ENCODE measurements at regions not wholly inside any gene's neighbourhood (a gene's known extent, or its start where the extent isn't known, plus 50 kb on each side); places are given as distances from the start of the nearest gene placed in this dataset.

- 13% methylated on average over 3 of the region's 3 CpGs; no CpG with 5 or more reads in 1 of the 2 donors for WGBS, 2 donors (ENCODE audit: low coverage in 1 of 2)
- H3K36me3 ChIP-seq = no peaks in the 10 kb centered on the region
- no peaks in the 10 kb centered on the region for H3K9me3 ChIP-seq
- H3K27me3 ChIP-seq = peaks cover 6% of the 10 kb centered on the region
- H3K27ac ChIP-seq = no peak overlapping the region
- no peak for TF ChIP-seq EP300 (IDR thresholded peaks at IDR 0.05)
- no peak for TF ChIP-seq POLR2A (IDR thresholded peaks at IDR 0.05)
- TF ChIP-seq POLR2AphosphoS5 (IDR thresholded peaks at IDR 0.05) = no peak
- no peak for TF ChIP-seq CTCF (IDR thresholded peaks at IDR 0.05)
- H3K4me1 ChIP-seq = no peaks in the 10 kb centered on the region
- no peak for ATAC-seq
- no peak overlapping the region for H3K4me3 ChIP-seq
Observed at GRCh38 chr11:43243927-43244326, 67.9 kb upstream of the API5 start.

DNA sequence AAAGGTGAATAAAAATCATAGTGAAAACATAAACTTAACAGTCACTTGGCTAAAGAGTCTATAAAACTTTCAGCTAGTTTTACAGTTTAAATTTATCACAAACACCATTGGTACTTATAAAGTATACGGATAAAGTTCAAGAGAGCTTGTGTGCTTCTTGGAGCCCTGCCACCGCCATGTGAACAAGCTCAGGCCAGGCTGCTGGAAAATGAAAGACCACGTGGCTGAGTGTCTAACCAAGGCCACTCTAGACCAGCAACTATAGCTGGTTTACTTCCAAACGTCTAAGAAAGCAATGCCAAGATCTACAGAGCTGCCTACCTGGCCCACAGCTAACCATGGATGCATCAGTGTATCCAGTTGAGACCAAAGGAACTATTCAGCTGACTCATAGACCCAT, 66.3 kb upstream of the API5 start:
- no peak for ATAC-seq
- Histone ChIP-seq H3K36me3 (no peaks in the 10 kb centered on the region), H3K4me3 (no peak overlapping the region), H3K27ac (no peak overlapping the region), H3K4me1 (no peaks in the 10 kb centered on the region), H3K27me3 (peaks cover 6% of the 10 kb centered on the region), H3K9me3 (no peaks in the 10 kb centered on the region)
- 20 to 36% methylated on average over 3 to 4 of the region's 4 CpGs for WGBS, 2 donors (ENCODE audit: low coverage in 1 of 2)
- TF ChIP-seq POLR2A (IDR thresholded peaks at IDR 0.05) = no peak

DNA sequence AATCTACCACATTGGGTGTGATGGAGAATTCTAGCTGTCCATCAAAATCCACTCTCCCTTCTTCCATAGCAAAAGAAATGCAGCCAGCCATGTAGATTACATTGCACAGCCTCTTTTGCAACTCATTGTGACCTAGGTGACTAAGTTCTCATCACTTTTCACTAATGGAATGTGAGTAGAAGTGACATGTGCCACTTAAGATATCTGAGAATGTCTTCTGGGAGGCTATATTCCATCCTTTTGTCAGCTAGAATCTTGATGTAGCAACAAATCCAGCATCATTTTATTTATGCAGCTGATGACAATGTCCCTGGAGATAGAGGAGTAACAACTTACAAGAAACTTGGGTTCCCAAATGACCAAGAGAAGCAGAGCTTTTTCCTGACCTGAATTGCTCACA, 61.5 kb upstream of the API5 start:
- Histone ChIP-seq H3K4me1 (no peaks in the 10 kb centered on the region), H3K9me3 (no peaks in the 10 kb centered on the region), H3K27me3 (peaks cover 6% of the 10 kb centered on the region), H3K4me3 (no peak overlapping the region), H3K36me3 (no peaks in the 10 kb centered on the region), H3K27ac (no peak overlapping the region)
- TF ChIP-seq CTCF (IDR thresholded peaks at IDR 0.05) = no peak
- TF ChIP-seq EP300 (IDR thresholded peaks at IDR 0.05) = no peak
- no peak for TF ChIP-seq POLR2AphosphoS5 (IDR thresholded peaks at IDR 0.05)
- no peak for TF ChIP-seq POLR2A (IDR thresholded peaks at IDR 0.05)
- ATAC-seq = no peak

- no peak for ATAC-seq
- 76 to 81% methylated on average over 2 of the region's 2 CpGs for WGBS, 2 donors (ENCODE audit: low coverage in 1 of 2)
- TF ChIP-seq CTCF (IDR thresholded peaks at IDR 0.05) (no peak), EP300 (IDR thresholded peaks at IDR 0.05) (no peak), POLR2AphosphoS5 (IDR thresholded peaks at IDR 0.05) (no peak), POLR2A (IDR thresholded peaks at IDR 0.05) (no peak)
- Histone ChIP-seq H3K4me3 (no peak overlapping the region), H3K27me3 (no peaks in the 10 kb centered on the region), H3K4me1 (no peaks in the 10 kb centered on the region), H3K27ac (no peak overlapping the region), H3K36me3 (no peaks in the 10 kb centered on the region), H3K9me3 (peaks cover 0 to 29% (median 0%) of the 10 kb centered on the region in 3 donors)
Observed at GRCh38 chr11:43261775-43262174, 50.0 kb upstream of the API5 start.

Small RNA genes lying in the stretch of these regions (small RNA-seq; reads per million reads assigned to genes)
- gene AC021006.3 (0 reads per million in 4 donors), gene AC109810.1 (0 reads per million in 4 donors)

Data from gastroesophageal sphincter (tissue), 4 donors.